Embryonic facial prominence (tissue), 1 donor: ENCODE measurements at regions not wholly inside any gene's neighbourhood (a gene's known extent, or its start where the extent isn't known, plus 50 kb on each side); places are given as distances from the start of the nearest gene placed in this dataset.
"Not testable (repeated sequence)": the region's sequence is repeated elsewhere in the genome, so short reads cannot be mapped to it uniquely, and the experiment has no call there.

ENCODE experiments used
- DNase-seq: peaks from one replicate; pipeline ENCODE4 v3.0.0-alpha.2; 2016; ENCODE audit errors: extremely low spot score

DNA sequence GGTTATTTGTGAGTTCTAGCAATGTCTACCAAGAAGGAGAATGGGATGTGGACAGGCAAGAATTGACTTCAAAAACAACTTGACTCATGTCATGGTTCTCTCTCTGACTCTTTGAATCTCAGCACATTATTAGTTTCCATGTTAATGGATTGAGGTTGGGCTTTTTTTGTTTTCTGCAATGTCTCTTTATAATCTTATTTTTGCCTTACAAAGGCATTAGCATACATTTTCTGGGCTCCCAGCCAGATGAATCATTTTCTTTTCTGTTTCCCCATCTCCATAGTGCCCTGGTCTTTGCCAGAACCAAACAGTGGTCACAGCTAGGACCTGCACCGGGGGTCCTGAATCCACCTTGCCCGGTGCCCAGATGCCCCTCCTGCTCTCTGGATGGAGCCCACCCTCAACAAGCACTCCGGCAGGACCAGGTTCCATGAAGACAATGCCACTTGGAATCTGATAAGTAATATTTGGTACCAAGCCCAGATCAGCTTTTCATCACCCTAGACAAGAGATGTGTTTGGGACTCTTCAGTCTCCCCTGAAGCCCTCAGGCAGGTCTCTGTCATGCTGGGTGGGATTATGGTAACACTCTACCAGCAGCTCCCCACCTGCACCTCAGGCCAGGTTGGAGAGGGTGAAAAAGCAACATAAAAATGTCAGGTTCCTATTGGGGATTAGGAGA, 266.7 kb upstream of the SULF2 start:
- peak; percentile 72 for DNase-seq

- peak; percentile 43 for DNase-seq
Observed at GRCh38 chr20:48049641-48050040, 264.4 kb upstream of the SULF2 start.

DNA sequence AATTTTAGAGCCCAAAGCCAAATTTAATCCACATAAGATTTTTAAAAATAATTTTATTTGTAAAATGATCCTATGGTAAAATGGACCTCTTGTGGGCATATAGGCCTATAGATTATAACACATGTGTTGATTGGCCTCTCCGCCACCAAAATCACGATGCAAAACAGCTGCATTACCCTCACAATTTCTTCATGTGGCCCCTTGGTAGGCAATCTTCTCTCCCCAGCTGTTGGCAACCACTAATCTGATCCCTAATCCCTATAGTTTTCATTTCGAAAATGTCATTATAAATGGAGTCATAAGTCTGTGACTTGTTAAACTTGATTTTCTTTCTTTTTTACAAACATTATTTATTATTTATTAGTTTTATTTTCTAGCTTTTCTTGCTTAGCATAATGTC, 263.9 kb upstream of the SULF2 start:
- no peak for DNase-seq

GRCh38 chr20:48047447-48047846, 262.2 kb upstream of the SULF2 start:
- no peak for DNase-seq

GRCh38 chr20:48042628-48043027, 257.3 kb upstream of the SULF2 start:
- DNase-seq: no peak

DNA sequence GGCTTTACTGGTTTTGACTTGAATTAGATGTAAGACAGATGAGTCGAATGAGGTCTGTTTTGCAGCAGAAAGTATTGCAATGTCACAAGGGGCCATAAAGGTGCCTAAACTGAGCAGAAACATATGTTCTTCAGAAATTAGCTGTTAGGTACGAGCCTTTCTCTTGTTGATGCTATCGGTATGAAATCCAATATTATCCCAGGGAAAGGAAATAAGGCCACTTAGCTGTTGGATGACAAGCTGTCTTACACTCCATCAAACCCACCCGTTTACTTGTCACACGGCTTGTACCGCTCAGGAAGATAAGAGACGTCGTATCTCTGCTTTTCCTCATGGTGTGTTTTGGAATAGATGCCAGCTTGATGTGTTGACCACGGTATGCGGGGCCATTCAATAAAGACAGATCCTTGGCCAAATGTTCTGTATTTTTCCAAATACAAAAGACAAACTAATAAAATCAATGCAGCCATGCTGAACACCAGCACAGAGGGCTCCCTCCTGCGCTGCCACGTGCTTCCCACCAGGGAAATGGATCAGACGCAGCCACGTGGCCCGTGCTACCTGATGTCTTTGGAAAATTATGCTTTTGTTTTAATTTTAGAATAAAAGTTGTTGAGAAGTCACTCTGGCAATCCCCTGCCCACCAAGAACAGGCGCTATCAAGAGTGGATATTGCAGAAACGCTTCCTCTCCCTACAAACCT, 255.9 kb upstream of the SULF2 start:
- no peak for DNase-seq

DNA sequence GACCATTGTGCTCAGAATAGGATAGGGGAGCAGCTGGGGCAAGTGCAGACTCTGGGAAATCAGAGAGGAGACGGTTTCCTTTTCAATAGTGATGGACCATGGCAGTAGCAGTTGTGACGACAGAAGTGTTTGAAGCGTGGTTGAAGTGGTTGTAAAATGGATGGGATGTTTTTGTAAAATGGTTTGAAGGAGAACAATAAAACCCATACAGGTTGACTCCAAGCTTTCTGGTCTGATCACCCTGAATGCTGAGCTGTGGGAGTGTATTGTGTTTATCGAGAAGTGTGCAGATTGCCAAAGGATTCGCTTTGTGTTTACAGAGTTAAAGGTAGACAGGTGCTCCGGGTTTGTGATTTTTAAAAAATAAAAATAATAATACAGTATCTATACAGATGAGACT, 255.2 kb upstream of the SULF2 start:
- DNase-seq: no peak

- DNase-seq: no peak
Observed at GRCh38 chr20:48040051-48040450, 254.8 kb upstream of the SULF2 start.

- DNase-seq: no peak
Observed at GRCh38 chr20:48039514-48039913, 254.2 kb upstream of the SULF2 start.

- no peak for DNase-seq
Observed at GRCh38 chr20:48038713-48039112, 253.4 kb upstream of the SULF2 start.

DNA sequence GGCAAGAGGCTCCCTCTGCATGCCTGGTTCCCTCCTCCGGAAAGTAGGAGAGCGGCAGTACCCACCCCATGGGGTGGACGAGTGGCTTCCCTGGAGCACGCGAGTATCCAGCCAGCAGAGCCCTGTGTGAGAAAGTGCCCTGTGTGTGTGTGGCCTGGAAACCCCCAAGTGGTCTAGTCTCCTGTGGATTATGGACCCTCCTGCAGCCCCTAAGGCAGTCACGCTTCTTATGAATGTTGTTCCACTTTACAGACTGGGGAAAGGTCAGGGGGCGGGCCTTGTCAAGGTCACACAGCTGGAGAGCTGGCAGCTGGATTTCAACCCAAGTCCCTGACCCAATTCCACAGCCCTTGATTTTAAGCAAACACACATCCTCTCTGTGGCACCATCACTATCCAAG, 252.5 kb upstream of the SULF2 start:
- DNase-seq: not testable (repeated sequence)

DNA sequence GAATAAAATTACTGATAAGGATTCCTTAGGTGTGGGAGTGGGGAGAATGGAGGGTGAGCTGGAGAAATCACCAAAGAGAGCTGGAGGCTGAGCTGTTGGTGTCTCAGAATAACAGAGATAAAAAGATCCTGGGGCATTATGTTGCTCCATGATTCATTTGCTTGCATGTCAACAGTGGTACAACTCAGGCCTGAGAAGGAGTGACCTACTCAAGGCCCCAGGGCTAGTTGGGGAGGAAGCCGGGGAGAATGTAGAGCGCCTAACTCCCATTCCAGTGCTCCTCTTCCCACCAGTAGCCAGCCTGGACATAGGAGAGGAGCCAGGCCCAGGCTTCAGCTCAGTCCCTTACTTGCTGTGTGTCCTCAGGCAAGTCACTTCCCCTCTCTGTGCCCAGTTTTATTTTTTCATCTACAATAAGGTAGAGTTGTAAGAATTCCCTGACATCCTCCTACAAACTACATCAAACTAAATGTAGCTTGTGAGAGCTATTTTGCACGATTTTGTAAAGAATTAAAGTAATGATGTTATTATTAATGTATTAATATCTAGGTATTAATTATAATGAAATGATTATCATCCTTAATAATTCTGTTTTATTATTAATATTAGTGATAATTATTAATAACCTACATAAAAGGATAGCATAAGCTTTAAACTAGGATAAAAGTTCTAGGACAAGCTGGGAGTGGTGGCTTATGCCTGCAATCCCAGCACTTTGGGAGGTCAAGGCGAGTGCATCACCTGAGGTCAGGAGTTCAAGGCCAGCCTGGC, 250.9 kb upstream of the SULF2 start:
- no peak for DNase-seq

- DNase-seq: no peak
Observed at GRCh38 chr20:48034751-48035150, 249.5 kb upstream of the SULF2 start.

DNA sequence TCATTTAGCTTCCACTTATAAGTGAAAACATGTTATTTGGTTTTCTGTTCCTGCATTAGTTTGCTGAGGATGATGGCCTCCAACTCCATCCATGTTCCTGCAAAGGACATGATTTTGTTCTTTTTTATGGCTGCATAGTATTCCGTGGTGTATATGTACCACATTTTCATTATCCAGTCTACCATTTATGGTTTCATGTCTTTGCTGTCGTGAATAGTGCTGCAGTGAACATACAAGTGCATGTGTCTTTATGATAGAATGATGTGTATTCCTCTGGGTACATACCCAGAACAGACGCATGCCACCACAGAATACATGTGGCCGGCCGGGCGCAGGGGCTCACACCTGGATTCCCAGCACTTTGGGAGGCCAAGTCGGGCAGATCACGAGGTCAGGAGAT, 247.7 kb upstream of the SULF2 start:
- DNase-seq: not testable (repeated sequence)

- DNase-seq: no peak
Observed at GRCh38 chr20:48031122-48031521, 245.8 kb upstream of the SULF2 start.

DNA sequence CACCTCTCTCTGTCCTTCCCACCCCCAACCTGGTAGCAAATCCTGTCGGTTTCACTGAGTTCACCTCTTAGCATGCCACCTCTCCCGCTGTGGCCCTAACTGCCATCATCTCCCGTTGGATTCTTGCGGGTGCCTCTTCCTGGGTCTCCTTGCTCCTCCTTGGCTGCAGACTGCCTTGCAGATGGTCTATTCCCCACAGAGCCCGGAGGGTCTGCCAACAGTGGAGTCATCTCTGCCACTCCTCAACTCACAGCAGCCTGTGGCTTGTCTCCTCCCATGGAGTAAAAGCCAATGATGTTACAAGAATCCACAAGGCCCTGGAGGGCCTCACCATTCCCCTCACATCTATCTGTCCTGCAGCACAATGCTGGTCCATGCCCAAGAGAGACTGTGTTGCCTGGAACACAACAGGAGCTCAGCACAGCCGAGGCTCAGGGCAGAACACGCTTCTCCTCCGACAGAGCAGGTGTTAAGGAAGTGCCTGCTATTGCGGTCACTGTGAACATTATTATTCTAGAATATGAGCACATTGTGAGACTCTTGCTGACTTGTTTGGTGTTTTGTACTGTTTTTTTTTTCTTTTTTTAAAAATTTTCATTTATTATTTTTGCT, 241.8 kb upstream of the SULF2 start:
- DNase-seq: no peak

DNA sequence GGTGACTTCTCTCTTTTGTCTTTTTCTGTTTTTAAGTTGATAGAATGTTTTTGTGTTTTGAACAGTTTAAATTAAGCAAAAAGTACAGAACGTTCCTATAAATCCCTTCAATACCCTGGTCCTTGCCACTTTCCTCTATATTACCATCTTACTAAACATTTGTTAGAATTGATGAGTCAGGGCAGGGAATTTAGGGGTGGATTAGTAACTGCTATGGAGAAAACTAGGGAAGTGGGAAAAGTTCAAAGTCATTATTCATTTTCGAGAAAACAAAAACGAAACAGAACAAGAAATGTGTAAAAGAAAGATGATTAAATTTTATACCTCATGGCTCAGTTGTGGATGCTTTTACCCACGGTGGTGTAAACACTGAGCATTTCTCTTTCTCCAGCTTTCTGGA, 240.4 kb upstream of the SULF2 start:
- no peak for DNase-seq

GRCh38 chr20:48025051-48025515, 239.8 kb upstream of the SULF2 start:
- no peak for DNase-seq

DNA sequence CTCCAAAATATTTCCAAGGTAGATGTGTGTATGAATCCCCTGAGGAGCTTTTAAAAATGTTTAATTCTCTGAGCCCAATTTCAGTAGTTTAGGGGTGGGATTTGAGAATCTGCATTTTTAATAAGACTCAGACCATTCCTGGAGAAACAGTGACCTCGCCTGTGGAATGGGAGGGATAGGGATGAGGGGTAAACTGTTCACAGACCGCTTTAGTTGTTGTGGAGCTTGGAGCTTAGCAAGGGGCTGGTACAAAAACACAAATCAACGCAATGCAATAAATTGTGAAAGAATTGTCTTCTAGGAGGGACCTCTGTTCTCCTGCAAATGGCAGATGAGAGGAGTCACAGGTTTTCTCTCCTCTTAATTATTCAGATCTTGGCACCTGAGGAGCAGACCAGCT, 239.3 kb upstream of the SULF2 start:
- no peak for DNase-seq

DNA sequence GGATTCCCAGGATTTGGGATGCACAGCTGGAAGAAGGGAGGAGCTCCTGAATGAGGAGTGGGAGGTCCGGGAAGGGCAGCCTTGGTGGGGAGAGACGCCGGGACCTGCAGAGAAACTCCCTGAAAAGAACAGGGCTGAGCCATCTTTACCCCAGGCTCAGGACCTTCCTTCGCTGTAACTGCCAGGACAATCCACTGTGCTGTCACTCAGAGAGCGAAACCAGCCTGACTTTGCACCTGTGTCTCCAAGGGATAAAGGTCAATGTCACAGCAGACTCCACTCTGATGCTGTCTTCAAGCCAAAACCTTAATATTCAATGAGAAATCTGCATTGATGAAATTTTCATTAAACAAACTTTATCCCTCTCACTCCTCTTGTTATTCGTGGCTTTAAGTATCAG, 235.4 kb upstream of the SULF2 start:
- DNase-seq: not testable (repeated sequence)

DNA sequence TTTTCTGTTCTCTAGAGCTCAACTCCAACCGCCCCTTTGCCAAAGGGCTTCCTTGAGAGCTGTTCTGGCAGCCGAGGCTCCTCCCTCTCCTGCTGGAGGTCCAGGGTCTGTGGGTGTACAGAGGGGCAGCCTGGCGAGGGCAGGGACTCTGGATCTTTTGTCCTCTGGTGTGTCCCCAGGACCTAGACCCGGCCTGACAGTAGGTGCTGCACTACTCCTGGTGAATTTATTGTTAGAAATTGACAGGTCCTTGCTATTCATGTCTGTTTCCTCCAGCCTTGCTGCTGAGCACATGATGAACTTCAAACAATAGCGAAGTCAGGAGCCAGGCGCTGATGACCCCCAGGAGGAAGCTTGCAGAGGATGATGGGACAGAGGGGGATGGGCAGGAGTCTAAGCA, 234.7 kb upstream of the SULF2 start:
- no peak for DNase-seq

GRCh38 chr20:48019496-48019895, 234.2 kb upstream of the SULF2 start:
- no peak for DNase-seq
